GM21515 (cell line): ENCODE measurements at regions not wholly inside any gene's neighbourhood (a gene's known extent, or its start where the extent isn't known, plus 50 kb on each side); places are given as distances from the start of the nearest gene placed in this dataset.
"Not testable (repeated sequence)": the region's sequence is repeated elsewhere in the genome, so short reads cannot be mapped to it uniquely, and the experiment has no call there.

Experiments
- ATAC-seq: cut with Tn5 transposase; IDR thresholded peaks from one replicate; pipeline ENCODE4 v1.9.1; 2021; ENCODE audit not compliant: unreplicated experiment

DNA sequence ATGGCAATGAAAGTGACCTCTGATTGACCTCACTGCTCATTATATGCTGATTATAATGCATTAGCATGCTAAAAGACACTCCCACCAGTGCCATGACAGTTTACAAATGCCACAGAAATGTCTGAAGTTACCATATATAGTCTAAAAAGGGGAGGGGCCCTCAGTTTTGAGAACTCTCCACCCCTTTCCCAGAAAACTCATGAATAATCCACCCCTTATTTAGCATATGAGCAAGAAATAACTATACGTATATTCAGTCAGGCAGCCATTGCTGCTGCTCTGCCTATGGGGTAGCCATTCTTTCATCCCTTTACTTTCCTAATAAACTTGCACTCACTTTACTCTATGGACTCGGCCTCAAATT, 163.1 kb downstream of the ESM1 start:
- no peak for ATAC-seq

DNA sequence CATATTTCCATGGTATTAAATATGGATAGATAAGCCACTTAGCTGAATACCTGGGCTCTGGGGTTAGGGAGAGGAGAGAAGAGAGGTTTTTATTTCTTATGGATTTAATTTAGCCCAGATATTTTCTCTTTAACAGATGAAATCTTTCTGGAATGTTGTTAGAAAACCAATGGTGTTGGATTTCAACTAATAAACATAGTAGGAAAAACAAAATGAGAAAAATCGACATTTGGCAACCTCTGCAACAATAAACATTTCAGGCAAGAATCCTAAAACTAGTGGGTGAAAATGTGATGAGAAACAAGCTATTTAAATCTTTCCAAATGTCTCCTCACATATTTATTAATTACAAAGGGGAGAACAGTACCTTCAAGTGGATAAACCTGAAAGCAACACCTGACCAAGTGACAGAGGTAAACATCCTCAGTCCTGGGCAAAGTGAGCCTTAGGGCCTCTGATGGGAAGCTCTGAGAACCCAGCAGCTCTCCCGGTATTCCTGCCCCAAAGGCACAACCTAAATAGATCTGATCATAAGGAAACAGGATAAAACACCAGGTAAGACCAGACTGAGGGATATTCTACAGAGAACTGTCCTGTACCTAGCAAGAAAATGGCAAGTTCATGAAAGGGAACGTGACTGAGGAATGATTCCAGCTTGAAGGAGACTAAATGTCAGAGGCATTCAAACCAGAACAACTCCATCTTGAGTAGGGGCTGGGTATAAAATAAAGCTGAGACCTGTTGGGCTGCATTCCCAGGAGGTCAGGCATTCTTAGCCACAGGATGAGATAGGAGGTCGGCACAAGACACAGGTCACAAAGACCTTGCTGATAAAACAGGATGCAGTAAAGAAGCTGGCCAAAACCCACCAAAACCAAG, 163.7 kb downstream of the ESM1 start:
- ATAC-seq = no peak

GRCh38 chr5:54820346-54821134, 164.9 kb downstream of the ESM1 start:
- no peak for ATAC-seq

GRCh38 chr5:54807421-54807820, 178.0 kb downstream of the ESM1 start:
- no peak for ATAC-seq

- ATAC-seq = no peak
Observed at GRCh38 chr5:54804521-54804920, 180.9 kb downstream of the ESM1 start.

GRCh38 chr5:54804086-54804485, 181.3 kb downstream of the ESM1 start:
- no peak for ATAC-seq

- ATAC-seq = no peak
Observed at GRCh38 chr5:54803471-54804011, 181.9 kb downstream of the ESM1 start.

DNA sequence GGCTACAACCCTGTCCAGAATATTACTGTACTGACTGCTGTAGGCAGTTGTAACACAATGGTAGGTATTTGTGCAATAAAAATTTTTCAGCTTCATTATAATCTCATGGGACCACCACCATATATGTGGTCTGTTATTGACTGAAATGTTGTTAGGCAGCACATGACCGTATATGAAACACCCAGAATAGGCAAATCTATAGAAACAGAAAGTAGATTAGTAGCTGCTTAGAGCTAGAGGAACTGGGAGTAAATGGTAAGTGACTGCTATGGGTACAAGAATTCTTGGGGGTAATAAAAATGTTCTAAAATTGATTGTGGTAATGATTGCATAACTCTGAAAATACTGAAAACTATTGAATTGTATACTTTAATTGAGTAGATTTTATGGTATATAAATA, 185.7 kb downstream of the ESM1 start:
- ATAC-seq = peak; percentile 83

DNA sequence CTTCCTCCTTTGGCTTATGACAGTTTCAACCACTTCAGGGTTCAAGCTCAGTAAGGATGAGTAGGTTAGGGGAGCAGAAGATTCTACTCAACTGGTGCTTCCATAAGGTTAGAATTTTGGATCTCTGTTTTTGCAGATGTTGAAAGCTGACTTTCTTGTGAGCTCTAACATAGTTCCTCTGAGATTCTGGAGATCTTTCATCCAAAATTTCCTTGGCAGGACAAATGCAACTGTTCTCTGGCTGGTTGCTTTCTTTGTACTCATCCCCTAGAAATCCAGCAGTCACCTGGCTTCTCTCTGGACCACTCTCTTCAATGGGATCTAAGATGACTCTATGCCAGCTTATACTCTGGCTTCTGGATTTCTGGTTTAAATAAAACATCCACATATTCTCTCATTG, 189.6 kb downstream of the ESM1 start:
- no peak for ATAC-seq

GRCh38 chr5:54795284-54795683, 190.1 kb downstream of the ESM1 start:
- ATAC-seq = no peak

GRCh38 chr5:54794135-54794975, 191.0 kb downstream of the ESM1 start:
- ATAC-seq = no peak

- no peak for ATAC-seq
Observed at GRCh38 chr5:54793468-54794134, 191.8 kb downstream of the ESM1 start.

GRCh38 chr5:54792611-54793404, 192.6 kb downstream of the ESM1 start:
- no peak for ATAC-seq

- not testable (repeated sequence) for ATAC-seq
Observed at GRCh38 chr5:54787910-54788309, 197.5 kb downstream of the ESM1 start.

DNA sequence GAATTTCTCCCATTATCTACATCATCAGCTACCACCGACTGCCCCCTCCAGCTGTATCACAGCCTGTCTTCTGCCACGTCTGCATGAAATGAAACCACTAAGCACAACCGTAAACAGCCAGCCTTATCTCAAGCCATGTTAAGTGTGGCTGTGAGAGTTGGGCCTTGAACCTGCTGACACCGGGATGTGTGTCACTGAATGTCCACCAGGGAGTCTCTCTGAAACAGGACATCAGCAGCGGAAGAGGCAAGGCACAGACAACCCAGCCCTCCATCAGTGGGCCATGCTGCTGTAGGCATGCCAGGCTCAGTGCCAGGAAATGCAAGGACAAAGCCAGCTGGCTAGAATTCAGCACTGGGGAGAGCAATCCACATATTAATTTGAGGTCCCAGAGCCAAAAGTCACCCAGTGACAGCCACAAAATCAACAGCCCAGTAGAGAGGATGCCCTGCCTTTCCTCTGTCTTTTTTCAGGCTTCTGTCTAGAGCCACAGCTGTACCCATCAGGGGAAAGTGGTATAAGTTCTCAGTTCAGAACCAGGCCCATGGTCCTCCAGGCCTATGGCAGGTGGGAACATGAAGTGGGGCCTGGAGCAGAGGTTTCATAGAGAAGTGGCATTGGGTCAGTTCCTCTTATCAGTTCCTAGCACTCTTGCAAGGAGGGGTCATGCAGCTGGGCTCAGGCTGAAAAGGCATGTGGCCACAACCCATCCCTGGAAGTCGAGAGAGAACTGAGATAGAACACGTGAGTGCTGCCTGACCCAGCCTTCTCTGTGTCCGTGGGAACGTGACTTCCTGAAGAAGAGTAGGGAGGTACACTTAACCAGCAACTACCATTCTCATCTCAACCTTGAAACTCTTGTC, 199.4 kb downstream of the ESM1 start:
- ATAC-seq = peak; percentile 93

DNA sequence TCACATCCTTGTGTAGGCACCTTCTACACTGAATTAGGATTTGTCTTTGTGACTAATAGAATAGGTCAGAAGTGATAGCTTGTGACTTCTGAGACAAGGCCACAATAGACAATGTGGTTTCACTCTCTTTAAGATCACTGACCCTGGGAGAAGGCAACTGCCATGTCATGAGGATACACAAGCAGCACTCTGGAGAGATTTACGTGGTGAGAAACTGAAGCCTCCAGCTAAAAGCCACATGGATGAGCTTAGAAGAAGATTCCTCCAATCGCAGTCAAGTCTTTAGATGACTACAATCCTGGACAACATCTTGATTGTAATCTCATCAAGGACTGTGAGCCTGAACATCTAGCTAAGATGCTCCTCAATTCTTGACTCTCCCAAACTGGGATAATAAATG, 206.6 kb downstream of the ESM1 start:
- ATAC-seq = no peak

GRCh38 chr5:54775645-54776044, 209.7 kb downstream of the ESM1 start:
- no peak for ATAC-seq

DNA sequence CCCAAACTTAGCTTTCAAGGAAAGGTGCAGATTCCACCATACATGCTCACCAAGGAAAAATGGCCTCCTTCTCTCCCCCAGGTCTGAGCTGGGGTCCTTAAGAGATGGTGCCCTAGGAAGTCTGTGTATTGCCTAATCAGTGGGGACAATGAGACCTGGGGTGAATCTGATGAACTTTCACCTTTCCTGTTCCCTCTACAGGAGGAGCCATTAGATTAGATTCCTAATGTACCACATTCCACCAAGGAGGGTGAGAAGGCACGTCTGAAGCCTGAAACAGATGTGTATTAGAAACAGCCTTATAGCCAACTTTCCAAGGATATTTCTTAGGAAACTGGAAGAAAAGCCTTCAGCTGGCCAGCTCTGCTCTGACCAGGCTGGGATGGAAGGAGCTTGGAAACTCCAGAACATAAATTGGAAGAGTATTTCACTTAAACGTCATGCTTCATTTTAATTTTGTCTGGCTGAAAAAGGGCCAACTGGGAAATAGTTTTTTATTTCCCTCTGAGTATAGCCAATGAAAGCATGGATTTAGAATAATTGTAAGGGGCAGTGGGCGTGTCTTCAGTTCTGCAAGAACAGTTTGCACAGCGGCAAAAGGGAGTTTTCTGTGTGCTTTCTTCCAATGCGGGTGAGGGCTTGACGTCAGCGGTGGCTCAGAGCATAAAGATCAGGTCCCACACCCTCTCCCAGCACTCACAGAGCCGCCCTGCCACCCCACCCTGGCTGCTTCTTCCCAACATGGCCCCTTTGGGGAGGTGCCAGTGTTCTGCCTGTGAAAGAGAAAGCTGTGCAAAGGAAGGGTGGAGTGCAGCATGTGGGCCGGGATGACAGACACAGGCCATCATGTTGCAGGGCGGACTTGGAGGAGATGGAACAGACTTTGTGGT, 210.9 kb downstream of the ESM1 start:
- no peak for ATAC-seq
